Renal cortex interstitium (tissue), 11 donors: ENCODE measurements at regions not wholly inside any gene's neighbourhood (a gene's known extent, or its start where the extent isn't known, plus 50 kb on each side); places are given as distances from the start of the nearest gene placed in this dataset.

Source experiments
- DNase-seq, 11 donors: peaks; one replicate each; pipeline ENCODE4 v3.0.0-alpha.2; 2013; ENCODE audit warnings: low read depth in 9 of 11, low spot score in 4 of 11; ENCODE audit errors: extremely low read depth in 1 of 11

DNA sequence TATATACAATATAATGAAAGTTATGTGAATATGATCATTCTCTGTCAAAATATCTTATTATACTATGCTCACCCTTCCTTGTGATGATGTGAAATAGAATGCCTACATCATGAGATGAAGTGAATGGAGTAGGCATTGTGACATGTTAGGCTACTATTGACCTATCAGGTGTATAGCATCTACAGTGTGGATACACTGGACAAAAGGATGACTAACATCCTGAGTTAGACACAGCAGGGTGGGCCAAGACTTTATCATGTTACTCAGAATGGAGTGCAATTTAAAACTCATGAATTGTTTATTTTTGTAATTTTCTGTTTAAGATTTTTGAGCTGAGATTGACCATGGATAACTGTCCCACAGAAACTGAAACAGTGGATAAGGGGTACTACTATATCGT lies 53.4 kb upstream of the NAV3 start:
- DNase-seq = no peak

DNA sequence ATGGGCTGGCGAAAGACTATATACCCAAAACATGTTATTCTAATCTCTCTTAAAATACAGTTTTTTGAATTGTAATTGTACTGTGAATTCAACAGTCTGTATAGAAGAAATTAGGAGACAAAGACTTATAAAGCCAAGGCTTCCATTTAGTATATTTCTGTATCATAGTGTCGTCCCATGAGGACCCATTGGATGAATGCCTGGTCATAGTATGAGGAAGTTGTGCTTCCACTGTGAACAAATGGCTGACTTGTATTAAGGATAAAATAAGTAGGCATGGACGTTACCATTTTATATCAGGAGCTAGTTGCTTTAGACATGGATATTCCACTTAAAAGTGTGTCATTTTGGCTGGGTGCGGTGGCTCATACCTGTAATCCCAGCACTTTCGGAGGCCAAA lies 55.9 kb upstream of the NAV3 start:
- no peak for DNase-seq

DNA sequence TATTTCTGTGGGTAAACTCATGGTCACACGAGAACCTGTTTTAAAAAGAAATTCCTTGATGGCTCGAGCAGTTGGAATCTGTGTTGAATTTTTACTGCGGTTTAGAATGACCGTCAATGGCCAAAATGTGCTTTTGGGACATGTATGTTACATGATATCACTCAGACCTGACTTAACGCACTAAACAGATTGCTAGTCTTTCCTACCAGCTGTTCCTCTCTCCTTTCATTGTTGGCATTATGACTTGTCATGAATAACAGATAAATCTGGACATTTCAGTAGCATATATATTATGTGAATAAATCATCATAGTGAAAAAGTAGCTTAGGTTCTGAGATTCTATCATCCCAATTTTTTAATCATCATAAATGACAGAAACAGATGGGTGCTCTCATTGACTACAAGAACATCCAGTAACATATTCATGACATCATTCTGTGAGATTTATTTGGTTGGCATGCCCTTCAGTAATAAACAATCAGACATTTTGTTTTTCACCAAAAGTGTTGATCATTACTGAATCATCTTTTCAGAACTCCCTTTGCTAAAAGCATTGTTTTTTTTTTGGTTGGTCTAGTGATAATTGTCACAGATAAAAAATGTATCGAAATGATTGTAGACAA lies 57.9 kb upstream of the NAV3 start:
- DNase-seq = no peak

DNA sequence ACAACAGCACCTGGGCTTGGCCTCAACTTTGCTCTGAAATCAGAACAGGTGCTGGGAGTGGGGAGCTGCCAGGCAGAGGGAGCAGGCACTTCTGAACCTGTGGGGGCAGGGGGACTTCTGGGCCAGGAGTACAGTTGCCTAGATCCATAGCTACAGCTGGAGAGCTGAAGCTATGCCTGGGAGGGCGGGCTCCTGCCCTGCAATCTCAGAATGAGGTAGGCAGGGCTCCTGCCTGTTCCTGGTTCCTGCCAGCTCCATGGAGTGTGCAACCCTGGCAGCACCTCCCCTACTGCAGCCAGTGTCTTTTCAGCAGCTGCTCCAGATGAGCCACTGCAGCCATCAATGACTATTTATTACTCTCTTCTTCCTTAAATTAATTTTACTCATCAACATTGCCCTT lies 62.1 kb upstream of the NAV3 start:
- DNase-seq = no peak

DNA sequence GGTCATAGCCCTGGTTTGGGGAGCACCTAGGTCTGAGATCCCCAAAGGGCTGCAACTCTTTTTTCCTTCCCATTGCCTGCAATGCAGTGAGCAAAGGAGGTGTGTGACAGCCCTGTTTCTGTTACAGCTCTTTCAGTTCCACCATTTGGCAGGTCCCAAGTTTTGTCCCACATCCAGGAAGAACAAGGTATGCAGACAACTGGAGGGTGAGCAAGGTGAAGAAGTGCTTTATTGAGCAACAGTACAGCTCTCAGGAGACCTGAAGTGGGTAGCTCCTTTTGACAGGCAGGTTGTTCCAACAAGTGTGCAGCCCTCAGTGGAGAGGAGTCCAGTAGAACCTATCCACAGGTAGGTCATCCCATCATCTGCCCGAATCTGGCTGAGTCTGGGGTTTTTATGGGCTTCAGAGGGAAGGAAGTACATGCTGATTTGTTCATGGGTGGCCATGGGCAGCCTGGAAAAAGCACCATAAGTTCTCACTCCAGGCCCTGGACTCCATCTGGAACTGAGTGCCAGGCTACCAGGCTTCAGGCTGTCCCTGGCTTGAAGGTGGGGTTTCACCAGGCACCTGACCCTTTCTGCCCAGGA lies 62.8 kb upstream of the NAV3 start:
- no peak for DNase-seq

DNA sequence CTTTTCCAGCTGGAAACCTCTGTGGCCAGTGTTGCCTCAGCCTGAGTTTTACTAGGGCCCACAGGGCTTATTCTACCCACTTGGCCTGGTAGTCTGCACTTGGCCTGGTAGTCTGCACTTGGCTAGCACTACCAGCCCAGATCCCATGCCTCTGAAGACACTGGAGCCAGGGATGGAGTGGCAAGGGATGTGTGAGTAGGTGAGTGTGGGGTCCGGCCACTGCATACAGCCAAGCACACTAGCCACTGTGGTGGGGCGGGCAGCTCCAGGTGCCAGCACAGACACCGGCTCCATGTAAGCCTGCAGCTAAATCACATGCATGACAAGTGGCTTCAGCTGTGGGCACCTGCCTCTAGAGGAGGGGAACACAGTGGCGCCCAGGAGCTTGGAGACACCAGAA lies 63.4 kb upstream of the NAV3 start:
- DNase-seq = no peak

DNA sequence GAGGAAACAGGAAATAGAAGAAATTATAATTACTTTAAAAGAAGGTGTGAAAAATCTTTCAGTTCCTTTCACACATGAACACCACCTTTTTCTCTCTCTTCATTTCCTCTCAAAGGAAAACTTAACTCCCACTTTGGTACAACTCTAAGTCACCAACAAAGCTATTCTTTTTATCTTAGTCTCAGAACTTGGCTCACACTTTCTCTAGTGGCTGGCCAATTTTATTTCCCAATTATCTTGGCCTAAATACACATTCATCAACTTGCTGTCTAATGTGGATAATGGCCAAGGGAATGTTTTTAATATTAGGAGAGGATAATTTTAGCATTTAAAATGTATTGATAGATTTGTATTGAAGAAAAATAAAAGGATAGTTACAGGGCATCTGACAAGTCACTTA lies 64.5 kb upstream of the NAV3 start:
- no peak for DNase-seq

DNA sequence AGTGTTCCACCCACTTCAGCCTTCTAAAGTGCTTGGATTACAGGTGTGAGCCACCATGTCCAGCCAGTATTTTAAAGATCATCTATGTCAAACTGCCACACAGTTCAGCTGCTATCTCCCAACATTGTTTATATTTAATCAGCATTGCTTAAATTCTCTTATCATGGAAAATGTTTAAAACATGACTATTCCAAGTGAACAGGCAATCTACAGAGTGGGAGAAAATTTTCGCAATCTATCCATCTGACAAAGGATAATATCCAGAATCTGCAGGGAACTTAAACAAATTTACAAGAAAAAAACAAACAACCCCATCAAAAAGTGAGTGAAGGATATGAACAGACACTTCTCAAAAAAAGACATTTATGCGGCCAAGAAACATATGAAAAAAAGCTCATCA lies 69.4 kb upstream of the NAV3 start:
- DNase-seq = no peak

DNA sequence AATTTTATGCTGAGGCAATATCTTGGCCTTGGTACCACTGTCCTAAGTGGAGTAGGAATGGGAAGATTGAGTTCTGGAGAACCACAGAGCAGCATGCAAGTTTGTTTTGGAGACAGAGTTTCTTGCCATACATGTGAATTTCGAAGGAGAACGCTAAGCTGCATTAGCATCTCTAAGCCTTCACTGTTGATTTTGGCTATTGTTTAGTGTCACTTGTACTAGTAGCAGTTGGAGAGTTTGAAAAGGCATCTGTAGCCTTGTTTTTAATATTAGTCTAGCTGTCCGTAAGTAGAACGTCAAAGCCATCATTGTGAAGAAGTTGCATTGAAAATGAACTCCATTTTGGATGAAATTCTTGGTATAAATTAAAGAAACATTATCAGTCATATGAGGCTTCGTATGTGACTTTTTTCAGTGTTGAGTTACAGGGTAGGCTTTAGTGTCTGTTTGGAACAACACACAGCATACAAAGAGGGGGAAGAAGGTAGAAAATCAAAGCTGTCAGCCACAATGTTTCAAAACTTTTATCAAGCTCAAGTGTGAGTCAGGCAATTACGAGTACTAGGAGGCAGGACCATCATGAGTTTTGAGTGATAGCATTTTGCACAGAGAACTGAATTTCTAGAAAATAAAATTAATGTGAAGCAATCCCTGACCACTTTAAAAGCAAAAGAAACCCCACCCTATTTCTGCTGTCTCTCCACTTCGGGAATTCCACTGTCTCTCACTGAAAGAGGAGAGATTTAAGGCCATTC lies 70.2 kb upstream of the NAV3 start:
- no peak for DNase-seq

DNA sequence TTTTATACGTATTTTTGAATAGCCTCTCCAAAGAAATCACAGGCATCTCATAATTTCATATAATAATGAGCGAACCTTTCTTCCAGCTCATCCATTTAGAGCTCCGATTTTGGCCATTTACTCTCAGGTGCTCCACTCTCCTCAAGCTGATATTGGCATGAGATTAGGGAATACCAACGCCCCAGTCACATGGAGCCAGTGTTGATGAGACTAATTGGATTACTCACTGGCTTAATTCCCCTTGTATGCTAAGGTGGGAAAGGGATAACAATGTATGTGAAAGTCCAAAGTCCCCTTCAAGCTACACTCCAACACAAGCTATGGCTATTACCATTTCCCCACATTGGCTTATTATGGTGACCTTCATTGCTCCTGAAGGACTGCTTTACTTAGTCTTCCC lies 76.6 kb upstream of the NAV3 start:
- DNase-seq = no peak

DNA sequence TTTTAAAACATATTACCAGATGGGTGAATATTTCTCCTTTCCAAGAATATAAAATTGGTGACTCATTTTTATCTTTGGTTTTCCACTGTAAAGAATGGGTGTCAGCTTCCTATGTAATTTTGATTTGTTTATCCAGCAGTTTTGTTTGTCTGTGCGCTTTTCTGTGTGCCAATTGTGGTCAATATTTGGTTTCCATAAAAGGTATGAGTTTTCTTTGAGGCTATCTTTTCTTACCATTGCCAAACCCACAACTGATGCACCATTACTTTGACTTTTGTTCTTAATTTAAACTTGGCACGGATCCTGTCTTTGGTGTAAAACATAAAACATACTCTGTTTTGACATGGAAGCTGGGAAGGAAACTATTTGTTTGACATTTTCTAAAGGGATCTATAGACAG lies 78.8 kb upstream of the NAV3 start:
- DNase-seq = no peak

DNA sequence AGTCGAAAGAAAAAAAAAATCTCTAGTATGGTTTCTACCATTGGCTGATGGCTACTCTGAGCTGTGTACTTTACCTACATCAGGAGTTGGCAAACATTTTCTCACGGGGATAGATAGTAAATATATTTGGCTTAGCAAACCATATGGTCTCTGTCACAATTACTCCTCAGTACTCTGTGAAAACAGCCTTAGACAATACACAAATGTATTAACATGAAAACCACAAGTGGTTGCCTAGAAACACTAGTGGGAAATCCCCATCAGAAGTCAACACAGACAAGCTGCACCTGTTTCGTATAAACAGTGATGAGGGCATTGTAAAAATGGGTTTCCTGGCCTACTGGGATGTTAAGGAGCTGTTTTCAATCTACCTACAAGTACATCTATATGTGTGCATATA lies 84.6 kb upstream of the NAV3 start:
- DNase-seq = peak in 6 of 11 donors; percentile 4 to 21 (median 14)

DNA sequence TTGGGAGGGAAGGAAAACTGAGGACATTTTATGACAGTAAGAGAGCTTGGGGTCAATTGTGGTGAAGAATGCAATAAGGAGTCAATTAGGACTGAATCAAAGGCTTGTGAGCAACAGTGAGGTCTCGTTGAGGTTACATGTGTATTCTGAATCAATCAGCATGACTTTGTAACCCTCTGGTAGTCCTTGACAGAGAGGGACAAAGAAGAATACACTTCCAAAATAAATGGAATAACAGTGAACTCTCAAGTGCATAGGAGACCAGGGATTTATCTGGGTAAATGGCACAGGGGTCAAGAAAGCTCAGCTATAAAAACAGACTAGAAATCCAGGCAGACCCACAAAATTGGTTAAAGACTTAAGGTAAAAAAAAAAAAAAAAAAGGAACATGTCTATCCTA lies 85.1 kb upstream of the NAV3 start:
- DNase-seq = no peak

DNA sequence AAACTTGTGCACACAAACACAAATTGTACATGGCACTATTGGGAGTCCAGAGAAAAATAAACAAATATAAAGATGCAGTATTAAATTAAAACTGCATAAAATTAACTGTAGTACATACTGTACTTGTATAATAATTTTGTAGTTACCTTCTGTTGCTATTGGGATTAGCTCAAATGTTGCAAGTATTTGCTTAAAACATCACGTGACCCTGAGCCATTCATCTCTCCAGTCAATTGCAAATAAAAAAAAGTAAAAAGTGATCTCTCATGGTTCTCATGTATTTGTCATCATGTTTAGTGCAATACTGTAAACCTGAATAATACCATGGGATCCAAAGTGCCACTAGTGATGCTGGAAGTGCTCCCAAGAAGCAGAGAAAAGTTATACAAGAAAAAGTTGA lies 88.1 kb upstream of the NAV3 start:
- no peak for DNase-seq

DNA sequence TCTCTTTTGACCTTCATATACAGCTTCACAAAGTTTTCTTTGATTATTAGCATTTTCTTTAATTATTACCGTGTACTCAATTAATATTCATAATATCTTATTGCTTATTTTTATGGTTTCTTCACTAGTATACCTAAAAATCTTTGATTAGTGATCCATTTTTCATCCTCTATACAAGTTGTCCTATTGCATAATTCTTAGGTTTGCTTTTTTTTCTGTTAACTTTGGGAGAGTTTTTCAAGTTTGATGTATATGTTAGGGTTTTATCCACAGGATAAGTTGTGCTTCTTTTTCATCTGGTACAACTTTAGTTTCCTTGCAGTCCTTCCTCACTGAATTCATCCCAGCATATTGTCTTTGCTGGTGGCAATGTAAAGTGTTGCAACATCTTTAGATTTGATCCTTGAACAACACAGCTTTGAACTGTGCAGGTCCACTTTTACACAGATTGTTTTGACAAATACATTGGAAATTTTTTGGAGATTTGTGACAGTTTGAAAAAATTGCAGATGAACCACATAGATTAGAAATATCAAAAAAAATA lies 88.6 kb upstream of the NAV3 start:
- DNase-seq = no peak

DNA sequence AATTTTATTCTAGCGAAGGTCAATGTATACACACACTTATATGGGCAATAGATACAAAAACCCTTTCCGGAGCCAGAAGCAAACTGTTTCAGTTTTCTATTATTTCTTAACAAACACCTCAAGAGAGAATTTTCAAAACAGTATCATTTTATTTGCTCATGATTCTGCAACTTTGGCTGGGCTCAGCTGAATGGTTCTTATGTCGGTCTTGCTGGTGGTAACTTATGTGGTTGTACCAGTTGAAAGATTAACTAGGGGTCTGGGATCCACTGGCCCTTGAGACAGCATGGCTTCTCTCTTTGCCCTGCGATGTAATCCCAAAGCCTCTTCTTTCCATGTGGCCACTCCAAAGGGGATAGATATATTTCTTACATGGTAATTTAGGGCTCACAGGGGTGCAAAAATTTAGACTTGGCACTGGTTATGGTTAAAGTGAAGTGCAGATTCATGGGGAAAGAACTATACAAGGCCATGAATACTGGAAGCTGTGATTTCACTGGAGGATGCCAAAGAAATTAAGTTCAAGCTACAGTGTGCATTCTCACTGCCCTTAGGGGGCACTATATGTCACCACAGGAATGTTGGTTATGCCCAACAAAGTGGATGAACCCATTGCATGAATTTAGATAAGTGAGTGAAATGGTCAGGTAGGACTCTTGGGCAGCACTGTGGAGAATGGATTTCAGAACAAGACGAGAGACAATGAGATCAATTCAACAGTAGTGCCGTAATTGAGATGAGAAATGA lies 94.3 kb upstream of the NAV3 start:
- no peak for DNase-seq

DNA sequence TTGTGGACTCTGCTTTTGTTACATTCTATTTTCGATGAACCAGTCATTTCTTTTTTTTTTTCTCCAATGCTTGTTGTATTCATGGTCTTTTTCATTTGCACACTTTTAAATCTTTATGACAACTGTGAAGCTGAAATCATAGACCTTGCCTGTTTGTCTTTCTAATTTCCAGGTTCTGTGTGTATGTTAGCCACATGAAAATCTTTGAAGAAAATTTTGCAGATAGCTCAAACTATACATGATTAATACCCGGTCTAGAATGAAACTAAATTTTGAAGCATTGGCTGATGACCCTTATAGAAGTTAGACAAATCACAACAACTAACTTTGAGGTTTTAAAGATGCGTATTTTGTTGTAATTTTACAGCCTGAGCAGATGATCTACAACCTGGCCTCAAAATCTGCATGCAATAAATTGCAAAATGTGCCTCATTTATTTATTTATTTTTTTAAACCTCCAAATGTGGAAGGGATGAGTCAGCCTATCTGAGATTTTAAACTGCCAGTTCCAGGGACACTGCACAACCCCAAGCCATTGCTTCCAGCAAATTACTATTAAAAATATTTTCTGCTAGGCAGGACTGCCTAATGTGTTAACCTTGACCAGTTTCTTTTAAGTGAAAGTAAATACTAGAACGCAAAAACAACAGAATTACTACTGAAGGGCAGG lies 96.3 kb upstream of the NAV3 start:
- DNase-seq = no peak

DNA sequence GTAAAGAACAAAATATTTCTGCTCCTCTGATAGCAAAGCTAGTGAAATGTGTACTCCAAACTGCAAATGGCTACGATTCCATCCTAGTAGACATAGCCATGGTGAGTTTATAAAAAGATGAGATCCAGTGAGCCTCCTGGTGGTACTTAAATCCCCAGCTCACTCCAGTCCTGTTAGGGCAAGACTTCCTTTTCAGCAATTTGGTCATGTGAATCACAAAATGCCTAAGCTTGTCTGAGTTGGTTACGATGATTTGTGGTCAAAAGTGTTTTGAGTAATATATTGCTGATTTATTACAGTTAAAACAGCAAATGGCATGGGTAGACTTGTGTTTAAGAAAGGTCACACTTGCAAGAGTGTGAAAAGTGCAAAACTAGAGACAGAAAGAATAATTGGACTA lies 102.7 kb upstream of the NAV3 start:
- no peak for DNase-seq

DNA sequence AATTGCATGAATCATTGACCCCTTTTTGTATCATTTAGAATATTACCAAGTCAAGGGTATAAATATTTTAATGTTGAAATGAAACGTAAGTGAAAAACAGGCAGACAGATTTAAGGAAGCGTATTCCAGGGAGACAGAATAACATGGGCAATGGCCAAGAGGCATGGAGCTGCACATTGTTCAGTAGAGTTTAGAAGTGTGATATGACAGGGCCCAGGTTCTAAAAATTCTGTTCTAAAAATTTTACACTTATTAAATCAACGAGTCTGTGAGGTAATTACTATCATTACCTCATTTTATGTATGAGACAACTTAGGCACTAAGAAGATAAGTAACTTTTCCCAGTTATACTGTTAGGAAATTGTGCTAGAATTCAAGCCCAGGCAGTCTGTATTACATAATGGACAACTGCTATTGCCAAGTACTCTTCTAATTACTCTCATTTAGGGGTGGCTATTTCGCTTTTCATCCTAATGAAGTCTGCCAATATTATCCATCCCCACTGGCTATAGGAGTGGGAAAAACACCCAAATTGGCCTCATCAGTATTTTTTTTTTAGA lies 103.2 kb upstream of the NAV3 start:
- DNase-seq = no peak
